ENCODE measurements at regions not wholly inside any gene's neighbourhood (a gene's known extent, or its start where the extent isn't known, plus 50 kb on each side); places are given as distances from the start of the nearest gene placed in this dataset.
"Not testable (repeated sequence)": the region's sequence is repeated elsewhere in the genome, so short reads cannot be mapped to it uniquely, and the experiment has no call there.

DNA sequence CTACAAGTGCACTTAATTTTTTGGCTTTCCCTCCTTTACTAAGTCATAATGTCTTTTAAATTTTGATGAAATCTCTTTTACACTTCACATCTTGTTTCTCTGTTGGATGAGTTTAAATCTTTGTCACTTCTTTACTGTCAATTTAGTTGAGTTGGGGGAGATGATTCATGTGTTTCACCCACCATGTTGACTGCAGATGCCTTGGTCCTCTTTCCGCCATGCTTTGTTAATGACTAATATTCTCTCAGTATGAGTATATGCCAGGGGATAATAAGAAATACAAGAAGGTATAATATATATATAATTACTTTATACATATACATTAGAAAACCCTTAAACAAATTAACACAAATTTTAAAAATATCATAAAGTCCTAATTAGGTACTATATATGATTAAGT is 149.7 kb upstream of the SPRED1 start:
- H3K4me3 ChIP-seq (ENCODE audit: low read length): no peak overlapping the region
- H3K9ac ChIP-seq (ENCODE audit: low read length): no peak overlapping the region
- H3K4me1 ChIP-seq (ENCODE audit: control insufficient read depth, insufficient read depth, low read length): no peaks in the 10 kb centered on the region
- H3K27me3 ChIP-seq (replicated peaks; ENCODE audit: control insufficient read depth, insufficient read depth, low read length): no peaks in the 10 kb centered on the region
- DNase-seq (ENCODE audit: low read depth): no peak
- no peaks in the 10 kb centered on the region for H3K36me3 ChIP-seq (ENCODE audit: control insufficient read depth, insufficient read depth, low read length, severe bottlenecking)
- H3K9me3 ChIP-seq (ENCODE audit: control insufficient read depth, low read length): no peaks in the 10 kb centered on the region

DNA sequence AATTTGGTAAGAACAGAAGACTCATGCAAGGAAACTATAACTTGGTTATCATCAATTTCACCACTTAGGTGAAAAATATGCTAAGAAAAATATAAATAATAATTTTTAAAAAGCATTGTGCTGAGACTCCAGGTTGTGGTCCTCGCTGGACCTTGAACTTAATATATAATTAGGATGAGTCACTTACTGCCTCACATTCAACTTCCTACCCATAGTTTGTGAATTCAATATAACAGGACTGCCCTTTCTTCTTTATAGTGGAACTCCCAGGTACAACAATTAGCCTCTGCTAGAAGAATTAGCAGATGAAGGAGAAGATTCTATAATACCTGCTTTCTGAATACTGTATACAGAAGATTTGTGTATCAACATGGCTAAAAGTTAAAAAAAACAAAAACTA is 149.1 kb upstream of the SPRED1 start:
- no peak for DNase-seq (ENCODE audit: low read depth)
- no peaks in the 10 kb centered on the region for H3K27me3 ChIP-seq (replicated peaks; ENCODE audit: control insufficient read depth, insufficient read depth, low read length)
- H3K4me3 ChIP-seq (ENCODE audit: low read length): no peak overlapping the region
- no peaks in the 10 kb centered on the region for H3K4me1 ChIP-seq (ENCODE audit: control insufficient read depth, insufficient read depth, low read length)
- H3K9ac ChIP-seq (ENCODE audit: low read length): no peak overlapping the region
- H3K36me3 ChIP-seq (ENCODE audit: control insufficient read depth, insufficient read depth, low read length, severe bottlenecking): no peaks in the 10 kb centered on the region
- H3K9me3 ChIP-seq (ENCODE audit: control insufficient read depth, low read length): no peaks in the 10 kb centered on the region

DNA sequence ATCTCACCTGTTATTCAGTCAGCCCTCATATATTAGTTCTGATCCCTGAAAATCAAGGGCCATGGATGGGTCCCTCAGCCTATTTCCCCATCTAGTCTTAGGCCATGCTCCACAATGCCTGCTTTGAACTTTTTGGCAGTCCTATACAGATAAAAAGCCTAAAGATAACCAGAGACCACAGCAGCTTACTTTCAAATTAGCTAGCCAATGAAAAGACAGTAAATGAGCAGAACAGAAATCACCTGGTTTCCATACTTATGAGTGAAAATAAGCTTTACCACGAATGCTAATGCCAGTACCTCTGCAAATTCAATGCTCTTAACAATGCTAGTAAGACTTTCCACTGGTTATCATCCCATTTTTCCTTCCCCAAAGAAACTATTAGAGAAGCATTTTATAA is 141.6 kb upstream of the SPRED1 start:
- Histone ChIP-seq H3K36me3 (ENCODE audit: control insufficient read depth, insufficient read depth, low read length, severe bottlenecking) (no peaks in the 10 kb centered on the region), H3K4me1 (ENCODE audit: control insufficient read depth, insufficient read depth, low read length) (no peaks in the 10 kb centered on the region), H3K9ac (ENCODE audit: low read length) (no peak overlapping the region), H3K4me3 (ENCODE audit: low read length) (no peak overlapping the region), H3K9me3 (ENCODE audit: control insufficient read depth, low read length) (no peaks in the 10 kb centered on the region), H3K27me3 (replicated peaks; ENCODE audit: control insufficient read depth, insufficient read depth, low read length) (no peaks in the 10 kb centered on the region)
- no peak for DNase-seq (ENCODE audit: low read depth)

DNA sequence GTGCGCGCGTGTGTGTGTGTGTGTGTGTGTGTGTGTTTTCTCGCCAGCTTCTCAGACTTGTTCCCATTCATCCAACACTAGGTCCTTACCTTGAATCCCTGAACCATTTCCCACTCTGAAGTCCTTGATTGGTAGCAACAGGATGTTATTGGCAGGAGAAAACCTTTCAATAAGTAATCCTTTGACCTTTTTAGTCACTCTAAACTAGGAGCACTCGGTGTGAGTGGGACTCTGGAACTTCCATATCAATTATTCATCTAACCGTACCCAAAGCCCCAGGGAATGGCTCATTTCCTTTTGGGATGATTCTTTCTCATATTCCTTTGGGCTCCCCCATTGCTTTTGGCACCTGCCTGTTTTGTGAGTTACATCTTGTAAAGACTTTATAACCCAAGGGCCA is 140.2 kb upstream of the SPRED1 start:
- DNase-seq (ENCODE audit: low read depth): no peak
- Histone ChIP-seq H3K27me3 (replicated peaks; ENCODE audit: control insufficient read depth, insufficient read depth, low read length) (no peaks in the 10 kb centered on the region), H3K9ac (ENCODE audit: low read length) (no peak overlapping the region), H3K4me3 (ENCODE audit: low read length) (no peak overlapping the region), H3K4me1 (ENCODE audit: control insufficient read depth, insufficient read depth, low read length) (no peaks in the 10 kb centered on the region), H3K9me3 (ENCODE audit: control insufficient read depth, low read length) (no peaks in the 10 kb centered on the region), H3K36me3 (ENCODE audit: control insufficient read depth, insufficient read depth, low read length, severe bottlenecking) (no peaks in the 10 kb centered on the region)

DNA sequence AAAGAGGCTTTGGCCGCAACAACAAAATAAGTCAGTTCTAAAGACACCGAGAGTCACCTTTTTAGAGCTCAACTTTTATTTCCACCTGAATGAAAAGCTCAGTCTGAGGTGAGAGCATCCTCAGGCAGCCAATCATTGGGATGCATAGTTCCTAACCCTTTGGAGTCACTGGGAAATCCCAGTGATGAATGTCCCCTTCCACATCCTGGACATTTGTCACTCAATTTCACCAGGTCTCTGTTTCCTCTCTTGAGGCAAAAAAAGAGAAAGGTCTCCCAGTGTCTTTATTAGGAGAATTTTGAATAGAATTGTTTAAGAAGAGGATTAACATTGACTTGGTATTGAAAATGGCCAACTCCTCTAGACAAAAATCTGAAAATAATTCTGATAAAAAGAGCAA is 137.5 kb upstream of the SPRED1 start:
- Histone ChIP-seq H3K9ac (ENCODE audit: low read length) (no peak overlapping the region), H3K4me3 (ENCODE audit: low read length) (no peak overlapping the region), H3K4me1 (ENCODE audit: control insufficient read depth, insufficient read depth, low read length) (no peaks in the 10 kb centered on the region), H3K27me3 (replicated peaks; ENCODE audit: control insufficient read depth, insufficient read depth, low read length) (no peaks in the 10 kb centered on the region), H3K9me3 (ENCODE audit: control insufficient read depth, low read length) (no peaks in the 10 kb centered on the region), H3K36me3 (ENCODE audit: control insufficient read depth, insufficient read depth, low read length, severe bottlenecking) (no peaks in the 10 kb centered on the region)
- DNase-seq (ENCODE audit: low read depth): no peak

DNA sequence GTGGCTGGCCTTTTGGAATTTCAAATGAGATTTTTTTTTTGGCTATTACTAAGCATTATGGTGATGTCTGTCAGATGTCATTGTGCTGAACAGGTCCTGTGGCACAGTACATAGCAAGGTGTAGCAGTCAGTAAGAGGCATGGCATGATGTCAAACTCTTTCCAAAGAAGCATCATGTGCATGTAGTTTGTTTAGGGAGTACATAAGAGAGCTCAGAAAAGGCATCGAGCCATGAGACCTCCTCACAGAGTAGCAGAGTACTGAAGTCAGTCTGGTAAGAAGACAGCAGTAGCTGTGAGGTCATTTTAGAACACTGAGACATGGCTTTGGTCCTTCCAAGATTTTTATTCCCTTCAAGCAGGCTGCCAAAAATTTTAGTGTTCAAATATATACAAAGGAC is 134.9 kb upstream of the SPRED1 start:
- Histone ChIP-seq H3K4me3 (ENCODE audit: low read length) (no peak overlapping the region), H3K36me3 (ENCODE audit: control insufficient read depth, insufficient read depth, low read length, severe bottlenecking) (no peaks in the 10 kb centered on the region), H3K4me1 (ENCODE audit: control insufficient read depth, insufficient read depth, low read length) (no peaks in the 10 kb centered on the region), H3K9me3 (ENCODE audit: control insufficient read depth, low read length) (no peaks in the 10 kb centered on the region), H3K9ac (ENCODE audit: low read length) (no peak overlapping the region), H3K27me3 (replicated peaks; ENCODE audit: control insufficient read depth, insufficient read depth, low read length) (no peaks in the 10 kb centered on the region)
- DNase-seq (ENCODE audit: low read depth): no peak

DNA sequence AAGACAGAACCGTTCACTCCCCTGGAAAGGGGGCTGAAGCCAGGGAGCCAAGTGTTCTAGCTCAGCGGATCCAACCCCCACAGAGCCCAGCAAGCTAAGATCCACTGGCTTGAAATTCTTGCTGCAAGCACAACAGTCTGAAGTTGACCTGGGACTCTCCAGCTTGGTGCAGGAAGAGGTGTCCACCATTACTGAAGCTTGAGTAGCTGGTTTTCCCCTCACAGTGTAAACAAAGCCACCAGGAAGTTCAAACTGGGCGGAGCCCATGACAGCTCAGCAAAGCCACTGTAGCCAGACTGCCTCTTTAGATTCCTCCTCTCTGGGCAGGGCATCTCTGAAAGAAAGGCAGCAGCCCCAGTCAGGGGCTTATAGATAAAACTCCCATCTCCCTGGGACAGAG is 132.8 kb upstream of the SPRED1 start:
- H3K4me3 ChIP-seq (ENCODE audit: low read length); DNase-seq (ENCODE audit: low read depth); H3K9me3 ChIP-seq (ENCODE audit: control insufficient read depth, low read length); H3K4me1 ChIP-seq (ENCODE audit: control insufficient read depth, insufficient read depth, low read length); H3K27me3 ChIP-seq (replicated peaks; ENCODE audit: control insufficient read depth, insufficient read depth, low read length); H3K9ac ChIP-seq (ENCODE audit: low read length); H3K36me3 ChIP-seq (ENCODE audit: control insufficient read depth, insufficient read depth, low read length, severe bottlenecking): not testable (repeated sequence)

DNA sequence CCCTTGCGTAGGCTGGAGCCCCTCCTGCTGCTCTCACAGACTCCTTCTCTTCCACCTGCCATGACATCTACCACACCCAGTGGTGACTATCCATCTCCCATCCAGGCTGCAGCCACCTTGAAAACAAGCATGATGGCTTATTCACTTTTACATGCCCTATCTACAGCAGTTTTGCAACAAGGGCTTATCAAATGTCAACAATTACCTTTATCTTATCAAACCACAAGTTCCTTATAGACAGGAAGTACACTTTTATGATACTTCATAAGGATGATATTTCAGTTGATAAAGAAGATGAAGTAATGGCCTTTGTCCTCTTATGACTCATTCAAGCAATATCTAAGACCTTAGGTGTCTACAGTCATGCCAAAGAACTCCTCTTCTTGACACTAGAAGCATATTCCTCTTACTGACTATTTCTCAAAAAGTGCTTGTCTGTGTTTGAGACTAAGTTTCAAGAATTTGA is 125.3 kb upstream of the SPRED1 start:
- DNase-seq (ENCODE audit: low read depth): peak; percentile 2
- Histone ChIP-seq H3K4me1 (ENCODE audit: control insufficient read depth, insufficient read depth, low read length) (peaks cover 39% of the 10 kb centered on the region), H3K36me3 (ENCODE audit: control insufficient read depth, insufficient read depth, low read length, severe bottlenecking) (no peaks in the 10 kb centered on the region), H3K4me3 (ENCODE audit: low read length) (no peak overlapping the region), H3K9ac (ENCODE audit: low read length) (no peak overlapping the region), H3K27me3 (replicated peaks; ENCODE audit: control insufficient read depth, insufficient read depth, low read length) (no peaks in the 10 kb centered on the region), H3K9me3 (ENCODE audit: control insufficient read depth, low read length) (no peaks in the 10 kb centered on the region)

DNA sequence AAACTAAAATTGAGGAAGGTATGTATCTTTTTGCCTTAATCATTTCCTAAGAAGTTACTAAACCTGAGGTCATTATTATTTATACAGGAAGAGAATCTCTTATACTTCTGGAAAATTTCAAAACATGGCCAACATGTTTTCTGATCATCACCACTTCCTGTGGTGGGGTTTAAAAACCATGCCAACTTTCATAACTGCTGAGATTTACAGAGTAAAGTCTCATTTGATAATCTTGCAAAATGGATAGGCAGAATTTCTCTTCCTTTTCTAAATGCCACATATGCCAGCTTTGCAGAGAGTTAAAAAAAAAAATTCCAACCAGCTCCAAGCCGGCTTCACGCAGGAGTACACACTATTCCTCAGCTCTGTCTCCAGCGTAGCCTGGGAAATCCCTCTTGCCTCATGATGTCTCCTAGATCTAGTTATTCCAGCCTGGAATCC is 124.3 kb upstream of the SPRED1 start:
- Histone ChIP-seq H3K9me3 (ENCODE audit: control insufficient read depth, low read length) (no peaks in the 10 kb centered on the region), H3K9ac (ENCODE audit: low read length) (peak overlapping the region; percentile 30), H3K4me1 (ENCODE audit: control insufficient read depth, insufficient read depth, low read length) (peaks cover 39% of the 10 kb centered on the region), H3K27me3 (replicated peaks; ENCODE audit: control insufficient read depth, insufficient read depth, low read length) (no peaks in the 10 kb centered on the region), H3K4me3 (ENCODE audit: low read length) (peak overlapping the region; percentile 83), H3K36me3 (ENCODE audit: control insufficient read depth, insufficient read depth, low read length, severe bottlenecking) (no peaks in the 10 kb centered on the region)
- DNase-seq (ENCODE audit: low read depth): peak; percentile 61

DNA sequence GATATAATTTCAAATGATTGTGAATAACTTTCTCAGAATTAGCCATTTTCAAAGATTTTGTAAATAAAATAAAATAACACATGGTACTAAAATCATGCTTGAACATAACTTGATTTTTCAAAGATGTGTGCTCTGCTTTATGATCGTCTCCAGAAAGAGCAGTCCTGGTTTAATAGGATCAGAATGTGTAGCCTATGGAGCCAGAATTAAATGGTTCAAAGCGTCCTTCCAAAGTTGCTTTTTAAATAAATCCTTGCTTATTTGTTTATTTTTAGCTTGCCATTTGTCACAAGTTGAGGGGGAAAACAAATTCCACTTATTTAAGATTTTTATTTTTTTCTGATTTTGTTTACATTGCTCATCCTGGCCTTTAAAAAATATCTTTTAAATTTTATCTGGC is 123.7 kb upstream of the SPRED1 start:
- H3K36me3 ChIP-seq (ENCODE audit: control insufficient read depth, insufficient read depth, low read length, severe bottlenecking): no peaks in the 10 kb centered on the region
- peak overlapping the region; percentile 30 for H3K9ac ChIP-seq (ENCODE audit: low read length)
- H3K9me3 ChIP-seq (ENCODE audit: control insufficient read depth, low read length): no peaks in the 10 kb centered on the region
- H3K27me3 ChIP-seq (replicated peaks; ENCODE audit: control insufficient read depth, insufficient read depth, low read length): no peaks in the 10 kb centered on the region
- peak overlapping the region; percentile 83 for H3K4me3 ChIP-seq (ENCODE audit: low read length)
- H3K4me1 ChIP-seq (ENCODE audit: control insufficient read depth, insufficient read depth, low read length): peaks cover 39% of the 10 kb centered on the region
- DNase-seq (ENCODE audit: low read depth): peak; percentile 7

DNA sequence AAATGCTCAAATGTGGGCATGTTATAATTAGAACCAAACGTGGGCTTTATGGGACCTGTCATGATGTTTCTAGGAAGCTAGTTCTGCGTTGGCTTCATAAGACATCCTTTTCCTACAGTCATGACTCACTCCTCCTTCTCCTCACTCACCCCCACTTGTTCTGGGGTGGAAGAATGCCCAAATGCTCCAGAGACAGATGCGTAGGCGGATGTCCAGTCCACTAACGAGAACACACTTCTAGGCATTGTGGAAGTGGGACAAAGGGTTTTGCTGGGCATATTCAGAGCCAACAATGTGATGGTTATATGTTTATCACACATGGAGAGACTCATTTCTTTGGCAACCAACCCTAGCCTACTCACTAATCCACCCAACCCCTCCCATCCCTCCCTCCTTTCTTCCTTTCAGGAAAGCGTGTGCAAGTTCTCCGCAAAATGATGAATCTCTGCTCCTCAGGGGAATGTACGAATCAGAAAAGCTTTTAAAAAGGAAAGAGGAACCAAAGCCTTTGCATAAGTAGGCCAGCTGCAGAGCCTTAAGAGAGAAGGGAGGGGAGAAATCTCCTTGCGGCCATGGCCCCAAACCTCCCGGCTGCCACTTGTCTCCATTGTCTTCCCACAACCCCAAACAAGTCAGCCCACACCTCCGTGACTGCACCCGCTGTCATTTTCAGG is 123.0 kb upstream of the SPRED1 start:
- H3K9ac ChIP-seq (ENCODE audit: low read length): peak overlapping the region; percentile 87
- DNase-seq (ENCODE audit: low read depth): peak; percentile 96
- H3K36me3 ChIP-seq (ENCODE audit: control insufficient read depth, insufficient read depth, low read length, severe bottlenecking): no peaks in the 10 kb centered on the region
- H3K9me3 ChIP-seq (ENCODE audit: control insufficient read depth, low read length): no peaks in the 10 kb centered on the region
- H3K4me3 ChIP-seq (ENCODE audit: low read length): peak overlapping the region; percentile 83
- peaks cover 39% of the 10 kb centered on the region for H3K4me1 ChIP-seq (ENCODE audit: control insufficient read depth, insufficient read depth, low read length)
- no peaks in the 10 kb centered on the region for H3K27me3 ChIP-seq (replicated peaks; ENCODE audit: control insufficient read depth, insufficient read depth, low read length)

DNA sequence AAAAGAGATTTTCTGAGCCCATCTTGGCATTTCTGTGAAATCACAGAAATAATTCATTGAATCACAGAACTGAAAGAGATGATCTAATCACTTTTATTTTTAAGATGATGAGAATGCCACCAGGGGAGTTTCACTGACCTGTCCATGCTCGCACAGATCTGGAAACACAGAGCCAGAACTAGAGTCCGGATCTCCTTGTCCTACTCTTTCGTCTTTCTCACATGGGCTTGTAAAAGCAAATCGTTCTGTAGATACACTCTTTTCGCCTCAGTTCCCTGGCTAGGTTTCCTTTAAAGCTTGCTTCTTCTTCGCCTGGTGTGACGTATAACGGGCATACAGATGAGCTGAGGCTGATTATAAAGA is 122.5 kb upstream of the SPRED1 start:
- Histone ChIP-seq H3K4me3 (ENCODE audit: low read length) (peak overlapping the region; percentile 83), H3K36me3 (ENCODE audit: control insufficient read depth, insufficient read depth, low read length, severe bottlenecking) (no peaks in the 10 kb centered on the region), H3K9me3 (ENCODE audit: control insufficient read depth, low read length) (no peaks in the 10 kb centered on the region), H3K4me1 (ENCODE audit: control insufficient read depth, insufficient read depth, low read length) (peaks cover 39% of the 10 kb centered on the region), H3K9ac (ENCODE audit: low read length) (peak overlapping the region; percentile 87), H3K27me3 (replicated peaks; ENCODE audit: control insufficient read depth, insufficient read depth, low read length) (no peaks in the 10 kb centered on the region)
- DNase-seq (ENCODE audit: low read depth): peak; percentile 61

All from adipocyte (in vitro differentiated cells).